ENCODE measurements at regions not wholly inside any gene's neighbourhood (a gene's known extent, or its start where the extent isn't known, plus 50 kb on each side); places are given as distances from the start of the nearest gene placed in this dataset.

DNA sequence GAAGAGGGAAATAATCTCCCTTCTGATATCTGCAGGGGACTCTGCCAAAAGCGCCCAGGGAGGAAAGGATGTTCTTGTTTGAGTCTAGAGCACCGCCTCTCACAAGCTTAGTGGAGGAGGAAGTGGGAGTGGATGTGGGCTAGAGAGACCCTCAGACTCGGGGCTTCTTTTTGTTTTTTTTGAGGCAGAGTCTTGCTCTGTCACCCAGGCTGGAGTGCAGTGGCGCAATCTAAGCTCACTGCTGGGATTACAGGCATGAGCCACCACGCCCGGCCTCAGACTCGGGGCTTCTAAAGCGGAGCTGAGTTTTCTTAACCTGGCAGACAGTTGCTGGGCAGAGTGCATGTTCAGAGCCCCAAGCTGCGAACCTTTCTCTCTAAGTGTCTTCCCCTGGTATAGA lies 310.8 kb downstream of the BMP7 start:
- Histone ChIP-seq H3K4me1 (ENCODE audit: control insufficient read depth in 2 of 2, insufficient read depth in 2 of 2, low read length in 2 of 2) (no peaks in the 10 kb centered on the region), H3K9ac (ENCODE audit: low read depth in 1 of 2, low read length in 2 of 2) (no peak overlapping the region), H3K27me3 (ENCODE audit: control insufficient read depth in 2 of 2, insufficient read depth in 2 of 2, low read length in 2 of 2) (no peaks in the 10 kb centered on the region), H3K36me3 (ENCODE audit: control insufficient read depth in 2 of 2, insufficient read depth in 2 of 2, low read length in 2 of 2) (no peaks in the 10 kb centered on the region), H3K9me3 (ENCODE audit: control insufficient read depth in 2 of 2, low read length in 2 of 2) (no peaks in the 10 kb centered on the region), H3K4me3 (ENCODE audit: low read length in 2 of 2) (no peak overlapping the region), H3K27ac (ENCODE audit: low read depth in 2 of 2, low read length in 2 of 2) (no peak overlapping the region)

DNA sequence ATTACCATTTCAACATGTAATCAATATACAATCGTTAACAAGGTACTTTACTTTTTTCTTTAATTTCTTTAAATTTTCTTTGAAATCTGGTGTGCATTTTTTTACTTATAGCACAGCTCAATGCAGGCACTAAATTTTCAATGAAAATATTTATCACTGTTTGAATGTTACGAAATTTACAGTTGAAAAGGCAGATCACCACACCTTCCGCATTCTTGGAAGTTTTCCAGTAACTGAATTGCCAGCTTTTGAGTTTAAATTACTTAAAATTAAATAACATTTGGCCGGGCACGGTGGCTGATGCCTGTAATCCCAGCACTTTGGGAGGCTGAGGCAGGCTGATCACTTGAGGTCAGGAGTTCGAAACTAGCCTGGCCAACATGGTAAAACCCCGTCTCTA lies 309.9 kb downstream of the BMP7 start:
- Histone ChIP-seq H3K27ac (ENCODE audit: low read depth in 2 of 2, low read length in 2 of 2) (no peak overlapping the region), H3K4me3 (ENCODE audit: low read length in 2 of 2) (no peak overlapping the region), H3K4me1 (ENCODE audit: control insufficient read depth in 2 of 2, insufficient read depth in 2 of 2, low read length in 2 of 2) (no peaks in the 10 kb centered on the region), H3K9ac (ENCODE audit: low read depth in 1 of 2, low read length in 2 of 2) (no peak overlapping the region), H3K27me3 (ENCODE audit: control insufficient read depth in 2 of 2, insufficient read depth in 2 of 2, low read length in 2 of 2) (no peaks in the 10 kb centered on the region), H3K36me3 (ENCODE audit: control insufficient read depth in 2 of 2, insufficient read depth in 2 of 2, low read length in 2 of 2) (no peaks in the 10 kb centered on the region), H3K9me3 (ENCODE audit: control insufficient read depth in 2 of 2, low read length in 2 of 2) (no peaks in the 10 kb centered on the region)

DNA sequence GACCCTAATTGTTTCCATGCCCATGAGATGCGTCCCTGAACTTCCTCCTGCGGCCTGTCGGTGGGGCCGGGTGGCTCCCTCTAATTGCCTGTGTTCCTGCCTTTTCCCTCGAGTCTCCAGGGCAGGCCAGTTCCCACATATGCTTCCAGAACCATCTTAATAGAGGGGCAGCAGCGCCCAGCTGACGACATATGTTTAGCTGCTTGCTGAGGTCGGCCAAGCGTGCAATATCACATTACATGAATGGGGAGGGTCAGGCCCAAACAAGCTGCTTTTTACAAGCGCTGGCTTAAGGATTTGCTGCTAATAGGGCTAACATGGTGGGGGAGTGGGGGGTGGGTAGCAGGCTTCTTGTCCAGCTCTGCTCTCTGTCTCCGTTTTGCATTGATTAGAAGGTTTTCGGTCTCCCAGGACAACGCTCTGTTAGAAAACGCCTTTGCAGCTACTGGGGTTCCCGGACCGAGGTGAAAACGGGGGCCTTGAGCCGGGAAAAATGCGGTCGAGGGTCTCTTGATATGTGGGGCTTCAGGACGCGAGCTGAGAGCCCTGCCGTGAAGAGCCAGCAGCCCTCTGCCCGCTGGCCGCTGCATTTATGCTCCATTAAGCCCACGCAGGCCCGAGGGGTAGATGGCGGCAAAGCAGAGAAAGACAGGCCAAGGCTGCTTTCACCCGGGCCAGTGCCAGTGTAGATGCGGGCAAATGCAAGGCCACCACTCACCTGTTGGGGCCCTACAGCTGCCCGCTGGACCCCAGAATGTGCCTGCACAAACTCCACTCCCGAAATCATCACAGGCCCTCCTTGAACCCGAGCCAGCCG lies 308.5 kb downstream of the BMP7 start:
- no peak overlapping the region for H3K9ac ChIP-seq (ENCODE audit: low read depth in 1 of 2, low read length in 2 of 2)
- no peaks in the 10 kb centered on the region for H3K27me3 ChIP-seq (ENCODE audit: control insufficient read depth in 2 of 2, insufficient read depth in 2 of 2, low read length in 2 of 2)
- no peak overlapping the region for H3K4me3 ChIP-seq (ENCODE audit: low read length in 2 of 2)
- H3K36me3 ChIP-seq (ENCODE audit: control insufficient read depth in 2 of 2, insufficient read depth in 2 of 2, low read length in 2 of 2), result no peaks in the 10 kb centered on the region
- no peaks in the 10 kb centered on the region for H3K9me3 ChIP-seq (ENCODE audit: control insufficient read depth in 2 of 2, low read length in 2 of 2)
- H3K4me1 ChIP-seq (ENCODE audit: control insufficient read depth in 2 of 2, insufficient read depth in 2 of 2, low read length in 2 of 2), result no peaks in the 10 kb centered on the region
- H3K27ac ChIP-seq (ENCODE audit: low read depth in 2 of 2, low read length in 2 of 2), result no peak overlapping the region

DNA sequence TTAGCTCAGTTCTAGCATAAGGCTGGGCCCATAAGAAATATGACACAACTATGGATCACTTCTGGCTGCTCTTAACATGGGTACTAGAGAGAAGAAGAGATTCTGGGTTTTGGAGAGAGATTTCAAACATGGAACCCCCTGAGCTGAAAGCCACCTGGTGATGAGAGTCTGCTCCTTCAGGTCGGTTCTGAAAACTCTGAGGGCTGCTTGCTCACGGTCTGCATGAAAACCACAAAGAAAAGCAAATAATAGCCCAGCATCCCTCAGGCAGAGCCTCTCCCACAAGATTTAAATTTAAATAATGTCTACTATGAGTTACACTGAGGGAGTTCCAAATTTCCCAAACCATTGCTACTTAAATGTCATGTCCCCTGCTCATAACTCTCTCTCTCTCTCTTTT lies 301.5 kb downstream of the BMP7 start:
- Histone ChIP-seq H3K4me3 (ENCODE audit: low read length in 2 of 2) (no peak overlapping the region), H3K9ac (ENCODE audit: low read depth in 1 of 2, low read length in 2 of 2) (no peak overlapping the region), H3K36me3 (ENCODE audit: control insufficient read depth in 2 of 2, insufficient read depth in 2 of 2, low read length in 2 of 2) (no peaks in the 10 kb centered on the region), H3K27ac (ENCODE audit: low read depth in 2 of 2, low read length in 2 of 2) (no peak overlapping the region), H3K27me3 (ENCODE audit: control insufficient read depth in 2 of 2, insufficient read depth in 2 of 2, low read length in 2 of 2) (no peaks in the 10 kb centered on the region), H3K4me1 (ENCODE audit: control insufficient read depth in 2 of 2, insufficient read depth in 2 of 2, low read length in 2 of 2) (no peaks in the 10 kb centered on the region), H3K9me3 (ENCODE audit: control insufficient read depth in 2 of 2, low read length in 2 of 2) (no peaks in the 10 kb centered on the region)

DNA sequence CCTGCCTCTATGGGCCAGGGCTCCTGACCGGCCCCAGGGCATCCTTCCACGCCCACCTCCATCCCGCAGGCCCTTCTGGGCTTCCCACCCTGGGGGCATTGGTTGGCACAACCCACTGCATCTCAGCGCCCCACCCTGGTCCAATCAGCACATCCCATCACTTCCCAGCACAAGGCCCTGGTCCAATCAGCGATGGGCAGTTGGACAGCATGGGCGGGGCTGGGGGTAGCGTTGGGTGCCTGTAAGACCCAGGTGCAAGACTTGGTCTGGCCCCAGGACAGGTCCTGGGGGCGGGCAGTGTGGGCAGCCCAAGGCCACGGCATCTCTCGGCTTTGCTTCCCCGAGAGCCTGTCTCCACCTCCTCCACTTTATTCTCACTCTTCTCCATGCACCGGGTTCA lies 298.5 kb downstream of the BMP7 start:
- peaks cover 0 to under 1% of the 10 kb centered on the region in 2 donors for H3K27me3 ChIP-seq (ENCODE audit: control insufficient read depth in 2 of 2, insufficient read depth in 2 of 2, low read length in 2 of 2)
- no peak overlapping the region for H3K27ac ChIP-seq (ENCODE audit: low read depth in 2 of 2, low read length in 2 of 2)
- no peak overlapping the region for H3K9ac ChIP-seq (ENCODE audit: low read depth in 1 of 2, low read length in 2 of 2)
- H3K9me3 ChIP-seq (ENCODE audit: control insufficient read depth in 2 of 2, low read length in 2 of 2), result no peaks in the 10 kb centered on the region
- H3K4me3 ChIP-seq (ENCODE audit: low read length in 2 of 2), result no peak overlapping the region
- H3K4me1 ChIP-seq (ENCODE audit: control insufficient read depth in 2 of 2, insufficient read depth in 2 of 2, low read length in 2 of 2), result no peaks in the 10 kb centered on the region
- no peaks in the 10 kb centered on the region for H3K36me3 ChIP-seq (ENCODE audit: control insufficient read depth in 2 of 2, insufficient read depth in 2 of 2, low read length in 2 of 2)

DNA sequence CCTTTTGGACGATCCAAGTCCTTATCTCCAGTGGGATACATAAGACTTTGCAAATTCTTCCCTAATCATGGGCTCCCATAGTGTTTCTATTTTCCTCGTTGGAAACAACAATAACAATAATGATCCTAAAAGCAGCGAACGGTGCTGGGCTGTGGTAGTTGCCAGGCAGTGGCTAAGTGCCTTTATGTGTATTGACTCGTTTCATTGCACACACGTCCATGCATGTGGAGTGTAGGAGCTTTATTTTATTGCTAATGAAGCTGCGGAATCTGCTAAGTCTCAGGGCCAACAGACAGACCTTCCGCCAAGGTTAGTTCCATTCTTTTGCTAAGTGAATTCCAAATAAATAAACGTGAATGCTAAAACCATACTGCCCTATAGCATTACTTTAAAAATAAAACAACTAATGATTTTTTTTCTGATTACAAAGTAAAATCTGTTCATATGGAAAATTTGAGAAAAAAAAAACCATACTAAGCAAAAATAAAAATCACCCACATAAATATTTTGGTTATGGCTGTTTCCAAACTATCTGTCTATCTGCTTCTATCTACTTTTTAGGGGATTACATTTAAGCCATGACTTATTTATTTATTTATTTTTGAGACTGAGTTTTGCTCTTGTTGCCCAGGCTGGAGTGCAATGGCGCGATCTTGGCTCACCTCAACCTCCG lies 297.9 kb downstream of the BMP7 start:
- Histone ChIP-seq H3K4me1 (ENCODE audit: control insufficient read depth in 2 of 2, insufficient read depth in 2 of 2, low read length in 2 of 2) (no peaks in the 10 kb centered on the region), H3K36me3 (ENCODE audit: control insufficient read depth in 2 of 2, insufficient read depth in 2 of 2, low read length in 2 of 2) (no peaks in the 10 kb centered on the region), H3K9ac (ENCODE audit: low read depth in 1 of 2, low read length in 2 of 2) (no peak overlapping the region), H3K9me3 (ENCODE audit: control insufficient read depth in 2 of 2, low read length in 2 of 2) (no peaks in the 10 kb centered on the region), H3K27ac (ENCODE audit: low read depth in 2 of 2, low read length in 2 of 2) (no peak overlapping the region), H3K4me3 (ENCODE audit: low read length in 2 of 2) (no peak overlapping the region), H3K27me3 (ENCODE audit: control insufficient read depth in 2 of 2, insufficient read depth in 2 of 2, low read length in 2 of 2) (peaks cover 0 to 3% of the 10 kb centered on the region in 2 donors)

DNA sequence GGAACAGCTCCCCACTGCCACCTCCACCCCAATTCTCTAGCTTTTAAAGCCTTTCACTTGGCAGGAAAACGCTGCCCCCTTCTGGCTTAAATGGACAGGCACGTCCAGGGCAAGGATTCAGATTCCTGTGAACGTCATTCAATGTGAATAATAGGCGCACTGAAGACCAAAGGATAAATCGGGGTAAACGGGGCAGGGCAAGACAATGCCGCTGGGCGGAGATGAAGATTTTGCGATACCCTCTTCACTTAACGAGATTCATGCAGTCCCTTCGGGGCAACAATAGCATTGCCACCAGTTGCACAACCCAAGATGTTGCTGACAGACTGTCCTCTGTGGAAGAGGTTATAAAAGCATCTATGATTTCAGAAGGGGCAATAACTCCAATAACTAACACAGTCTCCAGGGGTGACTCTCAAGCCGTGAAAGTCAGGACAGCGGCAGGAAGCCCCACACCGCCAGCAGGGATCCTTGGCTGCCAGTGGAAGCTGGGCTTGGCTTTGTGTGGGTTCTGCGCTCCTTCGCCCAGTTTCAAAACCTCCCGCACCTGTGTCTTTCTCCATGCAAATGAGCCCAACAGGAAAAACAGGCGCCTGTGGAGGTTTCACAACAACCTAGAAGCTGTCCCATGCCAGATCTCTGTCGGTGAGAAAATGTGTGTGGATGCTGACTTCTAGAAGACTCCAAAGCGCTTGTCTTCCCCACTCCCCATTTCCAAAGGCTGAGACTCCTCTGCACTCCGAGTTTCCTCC lies 291.8 kb downstream of the BMP7 start:
- Histone ChIP-seq H3K4me3 (ENCODE audit: low read length in 2 of 2) (no peak overlapping the region), H3K27me3 (ENCODE audit: control insufficient read depth in 2 of 2, insufficient read depth in 2 of 2, low read length in 2 of 2) (peaks cover 8 to 20% of the 10 kb centered on the region in 2 donors), H3K36me3 (ENCODE audit: control insufficient read depth in 2 of 2, insufficient read depth in 2 of 2, low read length in 2 of 2) (no peaks in the 10 kb centered on the region), H3K4me1 (ENCODE audit: control insufficient read depth in 2 of 2, insufficient read depth in 2 of 2, low read length in 2 of 2) (no peaks in the 10 kb centered on the region), H3K9me3 (ENCODE audit: control insufficient read depth in 2 of 2, low read length in 2 of 2) (no peaks in the 10 kb centered on the region), H3K9ac (ENCODE audit: low read depth in 1 of 2, low read length in 2 of 2) (no peak overlapping the region), H3K27ac (ENCODE audit: low read depth in 2 of 2, low read length in 2 of 2) (no peak overlapping the region)

DNA sequence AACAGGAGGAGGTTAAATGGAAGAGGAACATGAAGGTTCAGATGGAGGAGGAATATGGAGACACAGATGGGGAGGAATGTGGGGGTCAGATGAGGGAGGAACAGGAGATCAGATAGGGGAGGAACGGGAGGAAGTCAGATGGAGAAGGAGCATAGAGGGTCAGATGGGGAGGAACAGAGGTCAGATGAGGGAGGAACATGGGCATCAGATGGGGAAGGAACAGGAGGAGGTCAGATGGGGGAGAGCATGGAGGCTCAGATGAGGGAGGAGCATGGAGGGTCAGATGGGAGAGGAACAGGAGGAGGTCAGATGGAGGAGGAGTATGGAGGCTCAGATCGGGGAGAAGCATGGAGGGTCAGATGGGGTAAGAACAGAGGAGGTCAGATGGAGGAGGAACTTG lies 290.6 kb downstream of the BMP7 start:
- H3K27ac ChIP-seq (ENCODE audit: low read depth in 2 of 2, low read length in 2 of 2), result no peak overlapping the region
- no peaks in the 10 kb centered on the region for H3K9me3 ChIP-seq (ENCODE audit: control insufficient read depth in 2 of 2, low read length in 2 of 2)
- H3K4me3 ChIP-seq (ENCODE audit: low read length in 2 of 2), result peak overlapping the region in 1 of 2 donors; percentile 7
- no peaks in the 10 kb centered on the region for H3K4me1 ChIP-seq (ENCODE audit: control insufficient read depth in 2 of 2, insufficient read depth in 2 of 2, low read length in 2 of 2)
- no peak overlapping the region for H3K9ac ChIP-seq (ENCODE audit: low read depth in 1 of 2, low read length in 2 of 2)
- H3K27me3 ChIP-seq (ENCODE audit: control insufficient read depth in 2 of 2, insufficient read depth in 2 of 2, low read length in 2 of 2), result peaks cover 8 to 20% of the 10 kb centered on the region in 2 donors
- H3K36me3 ChIP-seq (ENCODE audit: control insufficient read depth in 2 of 2, insufficient read depth in 2 of 2, low read length in 2 of 2), result no peaks in the 10 kb centered on the region

DNA sequence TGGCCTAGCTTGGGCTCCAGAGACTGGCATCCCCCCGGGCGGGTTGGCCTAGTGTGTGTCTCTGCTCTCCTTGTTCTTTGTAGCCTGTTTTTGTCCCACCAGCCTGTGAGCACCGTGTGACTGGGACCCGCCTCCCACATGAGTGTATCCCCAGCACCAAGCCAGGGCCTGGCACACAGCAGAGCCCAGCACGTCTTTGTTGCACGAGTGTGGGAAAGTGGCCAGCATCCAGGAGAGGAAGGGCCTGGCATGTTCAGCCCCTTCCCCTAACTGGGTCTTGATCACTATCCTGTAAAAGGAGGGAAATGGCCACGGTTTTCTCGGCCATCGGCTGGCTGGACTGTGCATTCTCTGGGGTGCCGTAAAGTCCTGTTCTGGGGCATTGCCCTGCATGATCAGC lies 290.1 kb downstream of the BMP7 start:
- no peaks in the 10 kb centered on the region for H3K9me3 ChIP-seq (ENCODE audit: control insufficient read depth in 2 of 2, low read length in 2 of 2)
- H3K36me3 ChIP-seq (ENCODE audit: control insufficient read depth in 2 of 2, insufficient read depth in 2 of 2, low read length in 2 of 2), result no peaks in the 10 kb centered on the region
- no peak overlapping the region for H3K27ac ChIP-seq (ENCODE audit: low read depth in 2 of 2, low read length in 2 of 2)
- no peak overlapping the region for H3K4me3 ChIP-seq (ENCODE audit: low read length in 2 of 2)
- peaks cover 8 to 20% of the 10 kb centered on the region in 2 donors for H3K27me3 ChIP-seq (ENCODE audit: control insufficient read depth in 2 of 2, insufficient read depth in 2 of 2, low read length in 2 of 2)
- H3K4me1 ChIP-seq (ENCODE audit: control insufficient read depth in 2 of 2, insufficient read depth in 2 of 2, low read length in 2 of 2), result no peaks in the 10 kb centered on the region
- no peak overlapping the region for H3K9ac ChIP-seq (ENCODE audit: low read depth in 1 of 2, low read length in 2 of 2)

DNA sequence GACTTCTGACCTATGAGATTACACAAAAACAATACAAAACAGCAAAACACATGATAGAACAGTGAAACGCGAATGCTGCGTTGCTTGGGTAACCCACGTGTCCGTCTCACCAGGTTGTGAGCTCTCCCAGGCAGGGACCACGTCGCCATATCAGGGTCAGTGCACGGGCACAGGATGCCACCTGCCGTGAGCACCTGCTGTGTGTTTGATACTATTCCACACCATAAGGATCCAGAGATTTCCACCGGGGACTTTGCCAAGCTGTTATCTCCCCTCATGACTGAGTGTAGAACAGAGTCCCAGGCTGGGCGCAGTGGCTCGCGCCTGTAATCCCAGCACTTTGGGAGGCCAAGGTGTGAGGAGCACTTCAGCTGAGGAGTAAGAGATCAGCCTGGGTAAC lies 288.0 kb downstream of the BMP7 start:
- Histone ChIP-seq H3K4me1 (ENCODE audit: control insufficient read depth in 2 of 2, insufficient read depth in 2 of 2, low read length in 2 of 2) (no peaks in the 10 kb centered on the region), H3K27ac (ENCODE audit: low read depth in 2 of 2, low read length in 2 of 2) (no peak overlapping the region), H3K9me3 (ENCODE audit: control insufficient read depth in 2 of 2, low read length in 2 of 2) (no peaks in the 10 kb centered on the region), H3K36me3 (ENCODE audit: control insufficient read depth in 2 of 2, insufficient read depth in 2 of 2, low read length in 2 of 2) (no peaks in the 10 kb centered on the region), H3K9ac (ENCODE audit: low read depth in 1 of 2, low read length in 2 of 2) (no peak overlapping the region), H3K4me3 (ENCODE audit: low read length in 2 of 2) (no peak overlapping the region), H3K27me3 (ENCODE audit: control insufficient read depth in 2 of 2, insufficient read depth in 2 of 2, low read length in 2 of 2) (peaks cover 10 to 17% of the 10 kb centered on the region in 2 donors)

All from mucosa of rectum (tissue), 2 donors.